SK-N-SH (cell line): ENCODE measurements at regions not wholly inside any gene's neighbourhood (a gene's known extent, or its start where the extent isn't known, plus 50 kb on each side); places are given as distances from the start of the nearest gene placed in this dataset.

ENCODE experiments used
- CTCF ChIP-seq: fragments of 200-600 bp; sonication (generic); IDR thresholded peaks from 2 replicates; pipeline ENCODE4 v1.6.1; 2017; ENCODE audit warnings: antibody characterized with exemption, mild to moderate bottlenecking, moderate library complexity
- EP300 ChIP-seq, 2 experiments: IDR thresholded peaks; 2 replicates each; pipeline versions ENCODE4 v1.4.0 to v1.6.1; 2012; ENCODE audit warnings: borderline replicate concordance in 1 of 2, low read depth in 1 of 2, low read length in 1 of 2
- IRF3 ChIP-seq: fragments of 150-350 bp; IDR thresholded peaks from 2 replicates; pipeline ENCODE4 v1.6.1; 2016; ENCODE audit warnings: mild to moderate bottlenecking, low read depth, low read length
- MEF2A ChIP-seq: IDR thresholded peaks from 2 replicates; pipeline ENCODE4 v1.4.0; 2012; ENCODE audit warnings: low read depth, borderline replicate concordance
- MXI1 ChIP-seq: IDR thresholded peaks from 2 replicates; pipeline ENCODE4 v1.6.1; 2012; ENCODE audit warnings: mild to moderate bottlenecking, low read depth, low read length, improper control_type of control experiment
- NRF1 ChIP-seq: IDR thresholded peaks from 2 replicates; pipeline ENCODE4 v1.6.1; 2012; ENCODE audit warnings: low read depth, mild to moderate bottlenecking, low read length
- POLR2AphosphoS5 ChIP-seq: IDR thresholded peaks from 2 replicates; pipeline ENCODE4 v1.6.1; 2012; ENCODE audit warnings: low read depth, low read length
- RAD21 ChIP-seq: IDR thresholded peaks from 2 replicates; pipeline ENCODE4 v1.6.1; 2012; ENCODE audit warnings: mild to moderate bottlenecking, low read length
- REST ChIP-seq: IDR thresholded peaks from 2 replicates; pipeline ENCODE4 v1.6.1; 2012; ENCODE audit warnings: mild to moderate bottlenecking, low read depth, low read length, moderate library complexity
- RFX5 ChIP-seq: IDR thresholded peaks from 2 replicates; pipeline ENCODE4 v1.6.1; 2012; ENCODE audit warnings: mild to moderate bottlenecking, improper control_type of control experiment, low read length
- TAF1 ChIP-seq: IDR thresholded peaks from 2 replicates; pipeline ENCODE4 v1.6.1; 2012; ENCODE audit warnings: low read depth, mild to moderate bottlenecking, low read length, moderate library complexity, borderline replicate concordance
- USF2 ChIP-seq: fragments of 150-350 bp; IDR thresholded peaks from 2 replicates; pipeline ENCODE4 v1.6.1; 2017; ENCODE audit warnings: antibody characterized with exemption, low read length, low read depth, borderline replicate concordance
- TF ChIP-seq, protein P1 (sequence below): IDR thresholded peaks from 2 replicates; pipeline ENCODE4 v1.4.0; 2012; ENCODE audit warnings: low read depth

DNA sequence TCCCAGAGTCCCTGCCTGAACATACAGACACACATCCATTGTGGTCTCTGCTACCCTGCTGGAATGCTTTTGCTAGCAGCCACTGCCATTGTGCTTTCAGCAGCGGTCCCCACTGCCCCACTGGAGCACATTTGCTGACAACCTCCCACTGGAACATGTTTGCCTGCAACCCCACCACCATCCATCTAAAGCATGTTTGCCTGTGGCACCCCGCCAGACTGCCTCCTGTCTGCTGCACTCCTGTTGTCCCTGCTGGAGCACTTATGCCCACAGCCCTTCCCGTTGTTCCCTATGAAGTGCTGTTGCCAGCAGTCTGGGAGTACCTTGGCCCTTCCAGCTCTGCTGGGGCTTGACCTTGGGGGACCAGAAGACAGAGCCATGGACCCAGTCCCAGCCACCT is 136.3 kb downstream of the ARL5B start:
- TF ChIP-seq EP300 (IDR thresholded peaks at IDR 0.05; ENCODE audit: borderline replicate concordance in 1 of 2, low read depth in 1 of 2, low read length in 1 of 2) (no peak), MXI1 (no peak), REST (no peak), CTCF (no peak), IRF3 (no peak), RAD21 (no peak), USF2 (no peak), TAF1 (no peak), POLR2AphosphoS5 (no peak), MEF2A (no peak), RFX5 (no peak), NRF1 (no peak)
- TF ChIP-seq, protein P1, sequence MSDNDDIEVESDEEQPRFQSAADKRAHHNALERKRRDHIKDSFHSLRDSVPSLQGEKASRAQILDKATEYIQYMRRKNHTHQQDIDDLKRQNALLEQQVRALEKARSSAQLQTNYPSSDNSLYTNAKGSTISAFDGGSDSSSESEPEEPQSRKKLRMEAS, result no peak
